ENCODE measurements at regions not wholly inside any gene's neighbourhood (a gene's known extent, or its start where the extent isn't known, plus 50 kb on each side); places are given as distances from the start of the nearest gene placed in this dataset.

DNA sequence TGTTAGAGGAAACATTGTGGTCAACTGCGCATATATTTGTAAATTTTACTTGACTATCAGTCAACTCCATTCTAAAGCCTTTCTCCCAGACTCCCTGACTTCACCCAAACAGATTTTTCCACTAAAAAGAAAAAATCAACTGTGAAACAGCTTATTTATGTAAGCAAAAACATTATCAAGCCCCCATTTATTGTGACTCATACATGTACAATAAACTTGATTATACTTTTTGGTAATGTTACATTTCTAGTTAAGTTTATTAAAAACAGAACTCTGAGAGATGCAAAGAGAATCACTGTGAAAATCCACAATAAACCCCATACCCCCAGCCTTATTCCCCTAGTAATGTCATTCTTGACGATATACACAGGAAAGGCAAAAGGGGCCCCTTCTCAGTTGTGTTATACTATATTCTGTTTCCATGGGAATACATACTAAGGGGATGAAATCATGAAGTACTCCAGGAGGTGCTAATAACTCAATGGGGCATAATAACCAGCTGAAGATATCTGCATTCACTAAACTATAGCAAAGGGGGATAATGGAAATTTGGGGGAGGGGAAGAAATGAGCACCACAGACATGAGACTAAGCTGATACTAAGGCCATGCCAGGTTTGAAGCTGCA lies 616.0 kb downstream of the ACTL7B start:
- no peak for DNase-seq
- intact Hi-C loops (cut with DNase I) = no loop called here
- H3K27ac ChIP-seq = no peak overlapping the region
- H3K4me1 ChIP-seq (ENCODE audit: insufficient read depth) = no peaks in the 10 kb centered on the region
- 56 to 71% (median 64%) methylated on average over 2 of the region's 2 CpGs for WGBS, 3 donors
- H3K4me3 ChIP-seq = no peak overlapping the region
- no peaks in the 10 kb centered on the region for H3K36me3 ChIP-seq
- H3K9me3 ChIP-seq = no peaks in the 10 kb centered on the region
- TF ChIP-seq POLR2A (IDR thresholded peaks at IDR 0.05) = no peak
- TF ChIP-seq, protein P1, sequence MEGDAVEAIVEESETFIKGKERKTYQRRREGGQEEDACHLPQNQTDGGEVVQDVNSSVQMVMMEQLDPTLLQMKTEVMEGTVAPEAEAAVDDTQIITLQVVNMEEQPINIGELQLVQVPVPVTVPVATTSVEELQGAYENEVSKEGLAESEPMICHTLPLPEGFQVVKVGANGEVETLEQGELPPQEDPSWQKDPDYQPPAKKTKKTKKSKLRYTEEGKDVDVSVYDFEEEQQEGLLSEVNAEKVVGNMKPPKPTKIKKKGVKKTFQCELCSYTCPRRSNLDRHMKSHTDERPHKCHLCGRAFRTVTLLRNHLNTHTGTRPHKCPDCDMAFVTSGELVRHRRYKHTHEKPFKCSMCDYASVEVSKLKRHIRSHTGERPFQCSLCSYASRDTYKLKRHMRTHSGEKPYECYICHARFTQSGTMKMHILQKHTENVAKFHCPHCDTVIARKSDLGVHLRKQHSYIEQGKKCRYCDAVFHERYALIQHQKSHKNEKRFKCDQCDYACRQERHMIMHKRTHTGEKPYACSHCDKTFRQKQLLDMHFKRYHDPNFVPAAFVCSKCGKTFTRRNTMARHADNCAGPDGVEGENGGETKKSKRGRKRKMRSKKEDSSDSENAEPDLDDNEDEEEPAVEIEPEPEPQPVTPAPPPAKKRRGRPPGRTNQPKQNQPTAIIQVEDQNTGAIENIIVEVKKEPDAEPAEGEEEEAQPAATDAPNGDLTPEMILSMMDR (IDR thresholded peaks at IDR 0.05) = no peak
- no peaks in the 10 kb centered on the region for H3K27me3 ChIP-seq

DNA sequence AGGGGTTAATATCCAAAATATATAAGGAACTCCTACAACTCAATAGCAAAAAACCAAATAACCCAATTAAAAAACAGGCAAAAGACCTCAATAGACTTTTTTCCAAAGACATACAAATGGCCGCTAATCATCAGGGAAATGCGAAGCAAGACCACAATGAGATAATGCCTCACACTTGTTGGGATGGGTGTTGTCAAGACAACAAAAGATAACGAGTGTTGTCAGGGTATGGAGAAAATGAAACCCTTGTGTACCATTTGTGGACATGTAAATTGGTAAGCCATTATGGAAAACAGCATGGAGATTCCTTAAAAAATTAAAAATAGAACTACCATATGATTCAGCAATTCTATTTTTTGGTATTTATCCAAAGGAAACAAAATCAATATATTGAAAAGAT lies 620.2 kb downstream of the ACTL7B start:
- no peaks in the 10 kb centered on the region for H3K36me3 ChIP-seq
- H3K27ac ChIP-seq = no peak overlapping the region
- no peaks in the 10 kb centered on the region for H3K9me3 ChIP-seq
- no peak overlapping the region for H3K4me3 ChIP-seq
- intact Hi-C loops (cut with DNase I) = no loop called here
- WGBS, 3 donors = 88 to 91% (median 88%) methylated on average over 3 of the region's 3 CpGs
- no peaks in the 10 kb centered on the region for H3K27me3 ChIP-seq
- no peaks in the 10 kb centered on the region for H3K4me1 ChIP-seq (ENCODE audit: insufficient read depth)
- no peak for DNase-seq
- TF ChIP-seq, protein P1 (IDR thresholded peaks at IDR 0.05) = no peak
- TF ChIP-seq POLR2A (IDR thresholded peaks at IDR 0.05) (no peak), EP300 (IDR thresholded peaks at IDR 0.05) (no peak)

- Histone ChIP-seq H3K27me3 (no peaks in the 10 kb centered on the region), H3K4me3 (no peak overlapping the region), H3K27ac (no peak overlapping the region), H3K4me1 (ENCODE audit: insufficient read depth) (no peaks in the 10 kb centered on the region), H3K36me3 (no peaks in the 10 kb centered on the region), H3K9me3 (no peaks in the 10 kb centered on the region)
- TF ChIP-seq EP300 (IDR thresholded peaks at IDR 0.05) = no peak
- TF ChIP-seq POLR2A (IDR thresholded peaks at IDR 0.05) = no peak
- TF ChIP-seq, protein P1 (IDR thresholded peaks at IDR 0.05) = no peak
- DNase-seq = no peak
- intact Hi-C loops (cut with DNase I) = no loop called here
- WGBS, 3 donors = 79 to 82% (median 80%) methylated on average over 5 of the region's 5 CpGs
Measured at GRCh38 chr9:108234811-108235210, 621.0 kb downstream of the ACTL7B start.

GRCh38 chr9:108225149-108225800 lies 630.5 kb downstream of the ACTL7B start:
- no peak for DNase-seq
- Histone ChIP-seq H3K4me3 (no peak overlapping the region), H3K9me3 (no peaks in the 10 kb centered on the region), H3K4me1 (ENCODE audit: insufficient read depth) (no peaks in the 10 kb centered on the region), H3K27me3 (no peaks in the 10 kb centered on the region), H3K36me3 (no peaks in the 10 kb centered on the region), H3K27ac (no peak overlapping the region)
- 31 to 52% (median 49%) methylated on average over 5 of the region's 5 CpGs for WGBS, 3 donors
- intact Hi-C loops (cut with DNase I) = no loop called here
- TF ChIP-seq EP300 (IDR thresholded peaks at IDR 0.05) (no peak), POLR2A (IDR thresholded peaks at IDR 0.05) (no peak)
- TF ChIP-seq, protein P1 (IDR thresholded peaks at IDR 0.05) = no peak
